ENCODE measurements at regions not wholly inside any gene's neighbourhood (a gene's known extent, or its start where the extent isn't known, plus 50 kb on each side); places are given as distances from the start of the nearest gene placed in this dataset.

DNA sequence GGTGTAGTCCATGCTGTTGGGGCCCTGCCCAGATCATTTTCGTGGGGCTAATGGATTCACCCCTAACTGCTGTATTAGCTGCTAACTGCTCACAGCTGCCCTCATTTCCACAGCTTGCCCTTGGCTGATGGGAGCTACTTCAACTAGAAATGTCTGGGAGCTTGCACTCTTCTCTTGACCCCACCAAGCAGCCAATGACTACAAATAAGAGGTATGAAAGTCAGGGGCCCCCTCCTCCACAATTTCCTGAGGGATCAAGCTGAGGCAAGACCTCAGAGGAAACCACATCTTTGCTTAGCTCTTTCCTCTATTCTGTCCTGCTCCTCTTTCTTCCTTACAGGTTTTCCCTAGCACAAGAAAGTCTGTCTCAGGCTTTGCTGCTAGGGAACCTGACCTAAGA lies 397.5 kb downstream of the MLLT3 start:
- Mint-ChIP-seq H3K4me1 (no peaks in the 10 kb centered on the region), H3K27me3 (ENCODE audit: insufficient read depth, low read depth) (no peaks in the 10 kb centered on the region), H3K9me3 (no peaks in the 10 kb centered on the region), H3K4me3 (no peak overlapping the region), H3K27ac (no peak overlapping the region), H3K36me3 (no peaks in the 10 kb centered on the region)
- H4K20me1 ChIP-seq (ENCODE audit: low read depth), result no peaks in the 10 kb centered on the region
- H3K4me3 ChIP-seq, result no peak overlapping the region
- no peak for DNase-seq (ENCODE audit: low spot score)
- H3K9me3 ChIP-seq (ENCODE audit: low read depth), result no peaks in the 10 kb centered on the region
- peaks cover 6% of the 10 kb centered on the region for H3K4me1 ChIP-seq
- H3K36me3 ChIP-seq, result no peaks in the 10 kb centered on the region
- H3K79me2 ChIP-seq (ENCODE audit: low read depth), result no peaks in the 10 kb centered on the region
- no peak overlapping the region for H3K9ac ChIP-seq
- H3F3A ChIP-seq (ENCODE audit: low read depth), result no peaks in the 10 kb centered on the region
- H3K27ac ChIP-seq, result no peak overlapping the region
- no peak overlapping the region for H3K4me2 ChIP-seq
- H3K27me3 ChIP-seq, result no peaks in the 10 kb centered on the region
- no peak overlapping the region for H2AFZ ChIP-seq (replicated peaks)
- TF ChIP-seq, protein P1, sequence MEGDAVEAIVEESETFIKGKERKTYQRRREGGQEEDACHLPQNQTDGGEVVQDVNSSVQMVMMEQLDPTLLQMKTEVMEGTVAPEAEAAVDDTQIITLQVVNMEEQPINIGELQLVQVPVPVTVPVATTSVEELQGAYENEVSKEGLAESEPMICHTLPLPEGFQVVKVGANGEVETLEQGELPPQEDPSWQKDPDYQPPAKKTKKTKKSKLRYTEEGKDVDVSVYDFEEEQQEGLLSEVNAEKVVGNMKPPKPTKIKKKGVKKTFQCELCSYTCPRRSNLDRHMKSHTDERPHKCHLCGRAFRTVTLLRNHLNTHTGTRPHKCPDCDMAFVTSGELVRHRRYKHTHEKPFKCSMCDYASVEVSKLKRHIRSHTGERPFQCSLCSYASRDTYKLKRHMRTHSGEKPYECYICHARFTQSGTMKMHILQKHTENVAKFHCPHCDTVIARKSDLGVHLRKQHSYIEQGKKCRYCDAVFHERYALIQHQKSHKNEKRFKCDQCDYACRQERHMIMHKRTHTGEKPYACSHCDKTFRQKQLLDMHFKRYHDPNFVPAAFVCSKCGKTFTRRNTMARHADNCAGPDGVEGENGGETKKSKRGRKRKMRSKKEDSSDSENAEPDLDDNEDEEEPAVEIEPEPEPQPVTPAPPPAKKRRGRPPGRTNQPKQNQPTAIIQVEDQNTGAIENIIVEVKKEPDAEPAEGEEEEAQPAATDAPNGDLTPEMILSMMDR (IDR thresholded peaks at IDR 0.05), result no peak
- no peak for TF ChIP-seq EZH2 (IDR thresholded peaks at IDR 0.05)

DNA sequence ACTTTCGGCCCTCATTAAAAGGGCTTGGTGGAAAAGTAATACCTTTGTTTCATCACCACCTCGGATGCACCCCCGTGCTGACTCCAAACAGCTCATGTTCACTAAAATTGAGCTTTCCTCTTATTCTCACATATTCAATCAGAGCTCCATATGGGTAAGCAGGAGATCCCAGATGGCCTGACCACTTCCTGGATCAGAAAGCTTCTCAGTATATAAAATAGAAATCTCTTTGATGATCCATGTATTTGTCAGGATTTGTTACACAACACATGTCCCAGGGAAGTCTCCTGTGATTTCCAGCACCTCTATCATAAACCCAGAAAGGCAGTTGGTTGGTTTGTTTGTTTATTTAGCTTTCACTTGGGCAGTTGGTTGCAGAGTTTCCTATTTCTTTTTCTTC lies 402.0 kb downstream of the MLLT3 start:
- H3K4me3 ChIP-seq, result no peak overlapping the region
- no peak for DNase-seq (ENCODE audit: low spot score)
- TF ChIP-seq, protein P1 (IDR thresholded peaks at IDR 0.05), result no peak
- TF ChIP-seq EZH2phosphoT487 (IDR thresholded peaks at IDR 0.05) (no peak), EZH2 (IDR thresholded peaks at IDR 0.05) (no peak)
- Mint-ChIP-seq H3K27me3 (ENCODE audit: insufficient read depth, low read depth) (no peaks in the 10 kb centered on the region), H3K4me1 (no peaks in the 10 kb centered on the region), H3K4me3 (no peak overlapping the region), H3K9me3 (no peaks in the 10 kb centered on the region), H3K36me3 (no peaks in the 10 kb centered on the region), H3K27ac (no peak overlapping the region)
- H3F3A ChIP-seq (ENCODE audit: low read depth), result no peaks in the 10 kb centered on the region
- H3K27ac ChIP-seq, result no peak overlapping the region
- no peaks in the 10 kb centered on the region for H3K79me2 ChIP-seq (ENCODE audit: low read depth)
- no peaks in the 10 kb centered on the region for H4K20me1 ChIP-seq (ENCODE audit: low read depth)
- H3K4me1 ChIP-seq, result no peaks in the 10 kb centered on the region
- H3K36me3 ChIP-seq, result no peaks in the 10 kb centered on the region
- no peak overlapping the region for H3K4me2 ChIP-seq
- H3K9me3 ChIP-seq (ENCODE audit: low read depth), result no peaks in the 10 kb centered on the region
- H3K27me3 ChIP-seq, result no peaks in the 10 kb centered on the region
- no peak overlapping the region for H2AFZ ChIP-seq (replicated peaks)
- H3K9ac ChIP-seq, result no peak overlapping the region

DNA sequence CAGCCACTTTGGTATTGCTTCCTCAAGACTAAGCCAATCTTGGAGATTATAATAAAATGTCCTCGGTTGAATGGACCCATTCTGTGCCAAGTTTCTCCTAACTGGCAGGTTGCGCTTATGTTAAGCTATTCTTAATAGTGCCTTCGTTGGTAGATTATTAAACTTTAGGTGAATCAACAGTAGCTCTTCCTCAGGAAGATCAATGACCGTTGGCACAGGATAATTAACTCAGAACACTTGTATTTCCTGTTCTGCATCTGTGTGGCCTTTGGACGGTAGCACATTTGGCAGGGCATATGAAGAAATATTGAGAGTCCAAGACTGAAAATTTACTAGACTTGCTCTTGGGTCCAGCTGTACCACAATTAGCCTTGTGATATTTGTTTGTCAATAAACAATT lies 402.9 kb downstream of the MLLT3 start:
- DNase-seq (ENCODE audit: low spot score), result no peak
- no peak for TF ChIP-seq EZH2 (IDR thresholded peaks at IDR 0.05)
- TF ChIP-seq EZH2phosphoT487 (IDR thresholded peaks at IDR 0.05), result no peak
- TF ChIP-seq, protein P1 (IDR thresholded peaks at IDR 0.05), result no peak
- no peaks in the 10 kb centered on the region for H3K27me3 Mint-ChIP-seq (ENCODE audit: insufficient read depth, low read depth)
- no peaks in the 10 kb centered on the region for H3K4me1 Mint-ChIP-seq
- no peaks in the 10 kb centered on the region for H3K79me2 ChIP-seq (ENCODE audit: low read depth)
- H3K4me1 ChIP-seq, result no peaks in the 10 kb centered on the region
- no peaks in the 10 kb centered on the region for H3K36me3 Mint-ChIP-seq
- no peak overlapping the region for H3K4me2 ChIP-seq
- no peak overlapping the region for H2AFZ ChIP-seq (replicated peaks)
- H3K9me3 Mint-ChIP-seq, result no peaks in the 10 kb centered on the region
- no peaks in the 10 kb centered on the region for H3K27me3 ChIP-seq
- no peaks in the 10 kb centered on the region for H3K36me3 ChIP-seq
- no peak overlapping the region for H3K4me3 Mint-ChIP-seq
- no peaks in the 10 kb centered on the region for H3F3A ChIP-seq (ENCODE audit: low read depth)
- H3K9me3 ChIP-seq (ENCODE audit: low read depth), result no peaks in the 10 kb centered on the region
- H3K9ac ChIP-seq, result no peak overlapping the region
- H3K27ac Mint-ChIP-seq, result no peak overlapping the region
- H4K20me1 ChIP-seq (ENCODE audit: low read depth), result no peaks in the 10 kb centered on the region
- no peak overlapping the region for H3K4me3 ChIP-seq
- H3K27ac ChIP-seq, result no peak overlapping the region

DNA sequence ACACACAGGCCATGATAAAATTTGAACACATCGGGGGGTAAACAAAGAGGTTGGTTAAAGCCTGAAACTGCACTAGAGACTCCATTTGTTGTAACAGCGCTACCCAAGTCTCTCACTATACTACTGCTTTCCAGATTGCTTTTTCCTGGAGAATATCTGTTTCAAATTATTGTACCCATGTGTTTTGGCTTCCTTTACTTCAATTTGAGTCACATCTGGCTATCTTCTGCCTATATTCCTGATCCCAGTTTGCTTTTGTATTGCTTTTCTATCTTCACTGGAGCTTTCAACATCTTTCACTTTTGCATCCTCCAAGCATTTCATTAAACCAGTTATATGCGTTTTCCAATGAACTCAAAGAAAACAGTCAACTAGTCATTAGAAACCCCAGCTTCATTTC lies 404.7 kb downstream of the MLLT3 start:
- Histone ChIP-seq H3K27ac (no peak overlapping the region), H3K4me3 (no peak overlapping the region), H3K9me3 (ENCODE audit: low read depth) (no peaks in the 10 kb centered on the region), H3K36me3 (no peaks in the 10 kb centered on the region), H2AFZ (replicated peaks) (no peak overlapping the region), H3K4me2 (no peak overlapping the region), H3F3A (ENCODE audit: low read depth) (no peaks in the 10 kb centered on the region), H3K4me1 (no peaks in the 10 kb centered on the region), H4K20me1 (ENCODE audit: low read depth) (no peaks in the 10 kb centered on the region), H3K9ac (no peak overlapping the region), H3K79me2 (ENCODE audit: low read depth) (no peaks in the 10 kb centered on the region), H3K27me3 (no peaks in the 10 kb centered on the region)
- Mint-ChIP-seq H3K36me3 (no peaks in the 10 kb centered on the region), H3K9me3 (no peaks in the 10 kb centered on the region), H3K4me3 (no peak overlapping the region), H3K27me3 (ENCODE audit: insufficient read depth, low read depth) (no peaks in the 10 kb centered on the region), H3K27ac (no peak overlapping the region), H3K4me1 (no peaks in the 10 kb centered on the region)
- TF ChIP-seq, protein P1 (IDR thresholded peaks at IDR 0.05), result no peak
- TF ChIP-seq EZH2 (IDR thresholded peaks at IDR 0.05), result no peak
- no peak for TF ChIP-seq EZH2phosphoT487 (IDR thresholded peaks at IDR 0.05)
- DNase-seq (ENCODE audit: low spot score), result no peak

Measured in neural progenitor cell (in vitro differentiated cells).